ENCODE measurements at regions not wholly inside any gene's neighbourhood (a gene's known extent, or its start where the extent isn't known, plus 50 kb on each side); places are given as distances from the start of the nearest gene placed in this dataset.

GRCh38 chr11:104422324-104422944 is 258.5 kb upstream of the PDGFD start:
- ATAC-seq (no peak), DNase-seq (peak in 1 of 3 donors; percentile 40)
- Histone ChIP-seq H3K36me3 (ENCODE audit: low read depth) (no peaks in the 10 kb centered on the region), H3K4me1 (ENCODE audit: low read depth) (no peaks in the 10 kb centered on the region), H3K4me3 (no peak overlapping the region), H3K9me3 (no peaks in the 10 kb centered on the region)
- TF ChIP-seq, protein P1, sequence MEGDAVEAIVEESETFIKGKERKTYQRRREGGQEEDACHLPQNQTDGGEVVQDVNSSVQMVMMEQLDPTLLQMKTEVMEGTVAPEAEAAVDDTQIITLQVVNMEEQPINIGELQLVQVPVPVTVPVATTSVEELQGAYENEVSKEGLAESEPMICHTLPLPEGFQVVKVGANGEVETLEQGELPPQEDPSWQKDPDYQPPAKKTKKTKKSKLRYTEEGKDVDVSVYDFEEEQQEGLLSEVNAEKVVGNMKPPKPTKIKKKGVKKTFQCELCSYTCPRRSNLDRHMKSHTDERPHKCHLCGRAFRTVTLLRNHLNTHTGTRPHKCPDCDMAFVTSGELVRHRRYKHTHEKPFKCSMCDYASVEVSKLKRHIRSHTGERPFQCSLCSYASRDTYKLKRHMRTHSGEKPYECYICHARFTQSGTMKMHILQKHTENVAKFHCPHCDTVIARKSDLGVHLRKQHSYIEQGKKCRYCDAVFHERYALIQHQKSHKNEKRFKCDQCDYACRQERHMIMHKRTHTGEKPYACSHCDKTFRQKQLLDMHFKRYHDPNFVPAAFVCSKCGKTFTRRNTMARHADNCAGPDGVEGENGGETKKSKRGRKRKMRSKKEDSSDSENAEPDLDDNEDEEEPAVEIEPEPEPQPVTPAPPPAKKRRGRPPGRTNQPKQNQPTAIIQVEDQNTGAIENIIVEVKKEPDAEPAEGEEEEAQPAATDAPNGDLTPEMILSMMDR (IDR thresholded peaks at IDR 0.05): no peak
- intact Hi-C loops (cut with DNase I, micrococcal nuclease): no loop called here

DNA sequence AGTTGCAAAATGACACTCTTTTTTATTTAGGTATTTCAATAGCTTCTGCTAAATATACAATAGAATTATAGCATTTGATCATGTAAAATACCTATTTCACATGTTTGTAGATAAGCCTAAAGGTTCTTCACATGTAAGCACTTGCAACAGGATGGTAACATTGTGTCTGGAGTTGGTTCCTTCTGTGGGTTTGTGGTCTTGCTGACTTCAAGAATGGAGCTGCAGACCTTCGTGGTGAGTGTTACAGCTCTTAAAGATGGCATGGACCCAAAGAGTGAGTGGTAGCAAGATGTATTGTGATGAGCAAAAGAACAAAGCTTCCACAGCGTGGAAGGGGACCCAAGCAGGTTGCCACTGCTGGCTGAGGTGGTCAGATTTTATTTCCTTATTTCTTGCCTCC is 246.4 kb upstream of the PDGFD start:
- Histone ChIP-seq H3K9me3 (no peaks in the 10 kb centered on the region), H3K36me3 (ENCODE audit: low read depth) (no peaks in the 10 kb centered on the region), H3K4me3 (no peak overlapping the region), H3K4me1 (ENCODE audit: low read depth) (no peaks in the 10 kb centered on the region)
- intact Hi-C loops (cut with DNase I, micrococcal nuclease): no loop called here
- no peak for ATAC-seq
- DNase-seq: no peak
- TF ChIP-seq, protein P1 (IDR thresholded peaks at IDR 0.05): no peak

DNA sequence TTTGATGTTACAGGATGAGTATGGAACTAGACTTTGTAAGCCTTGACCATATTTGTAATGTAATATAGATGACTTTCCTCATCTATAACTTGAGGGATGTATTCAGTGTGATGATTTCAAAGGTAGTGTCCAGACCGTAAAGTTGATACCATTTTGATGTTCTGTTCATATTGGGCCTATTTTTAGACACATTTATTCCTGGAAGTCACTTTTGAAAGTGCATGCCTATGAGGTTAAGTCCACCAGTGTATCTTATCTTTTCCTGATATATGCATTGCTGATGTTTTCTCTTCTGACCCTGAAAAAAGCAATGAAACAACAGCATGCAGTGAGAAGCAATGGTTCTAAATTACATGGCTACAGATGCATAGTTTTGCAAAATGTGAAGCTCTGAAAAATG is 244.7 kb upstream of the PDGFD start:
- no peaks in the 10 kb centered on the region for H3K36me3 ChIP-seq (ENCODE audit: low read depth)
- H3K4me1 ChIP-seq (ENCODE audit: low read depth): no peaks in the 10 kb centered on the region
- H3K9me3 ChIP-seq: no peaks in the 10 kb centered on the region
- ATAC-seq (no peak), DNase-seq (no peak)
- TF ChIP-seq, protein P1 (IDR thresholded peaks at IDR 0.05): no peak
- H3K4me3 ChIP-seq: no peak overlapping the region
- intact Hi-C loops (cut with DNase I, micrococcal nuclease): no loop called here

GRCh38 chr11:104405277-104405676 is 241.3 kb upstream of the PDGFD start:
- H3K4me3 ChIP-seq: no peak overlapping the region
- DNase-seq (no peak), ATAC-seq (no peak)
- no peaks in the 10 kb centered on the region for H3K4me1 ChIP-seq (ENCODE audit: low read depth)
- TF ChIP-seq, protein P1 (IDR thresholded peaks at IDR 0.05): no peak
- intact Hi-C loops (cut with DNase I, micrococcal nuclease): no loop called here
- H3K9me3 ChIP-seq: no peaks in the 10 kb centered on the region
- no peaks in the 10 kb centered on the region for H3K36me3 ChIP-seq (ENCODE audit: low read depth)

DNA sequence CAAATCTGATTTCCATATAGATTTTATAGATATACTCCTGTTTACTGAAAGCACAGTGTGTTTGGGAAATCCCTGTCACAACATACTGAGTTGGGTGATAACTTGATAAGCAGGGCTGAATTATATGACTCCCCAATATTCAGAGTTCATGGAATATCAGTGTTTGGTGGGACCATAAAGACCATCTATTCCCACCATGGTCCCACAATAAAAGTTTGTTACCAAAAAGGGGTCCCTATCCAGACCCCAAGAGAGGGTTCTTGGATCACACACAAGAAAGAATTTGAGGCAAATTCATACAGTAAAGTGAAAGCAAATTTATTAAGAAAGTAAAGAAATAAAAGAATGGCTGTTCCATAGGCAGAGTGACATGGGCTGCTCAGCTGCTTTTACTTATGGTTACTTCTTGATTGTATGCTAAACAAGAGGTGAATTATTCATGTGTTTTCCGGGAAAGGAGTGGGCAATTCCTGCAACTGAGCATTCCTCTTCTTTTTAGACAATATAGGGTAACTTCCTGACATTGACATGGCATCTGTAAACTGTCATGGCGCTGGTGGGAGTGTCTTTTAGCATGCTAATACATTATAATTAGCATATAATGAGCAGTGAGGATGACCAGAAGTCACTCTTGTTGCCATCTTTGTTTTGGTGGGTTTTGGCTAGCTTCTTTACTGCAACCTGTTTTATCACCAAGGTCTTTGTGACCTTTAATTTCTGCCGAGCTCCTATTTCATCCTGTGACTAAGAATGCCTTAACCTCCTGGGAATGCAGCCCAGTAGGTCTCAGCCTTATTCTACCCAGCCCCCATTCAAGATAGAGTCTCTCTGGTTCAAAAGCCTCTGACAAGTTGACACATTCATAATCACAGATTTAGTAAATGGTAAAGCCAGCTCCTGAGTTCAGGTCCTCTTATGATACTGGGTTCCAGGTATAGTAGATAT is 240.6 kb upstream of the PDGFD start:
- Histone ChIP-seq H3K36me3 (ENCODE audit: low read depth) (no peaks in the 10 kb centered on the region), H3K9me3 (no peaks in the 10 kb centered on the region), H3K4me3 (no peak overlapping the region), H3K4me1 (ENCODE audit: low read depth) (no peaks in the 10 kb centered on the region)
- intact Hi-C loops (cut with DNase I, micrococcal nuclease): no loop called here
- TF ChIP-seq, protein P1 (IDR thresholded peaks at IDR 0.05): no peak
- ATAC-seq (no peak), DNase-seq (no peak)

All from mucosa of descending colon (tissue), 3 donors.